ENCODE measurements at regions not wholly inside any gene's neighbourhood (a gene's known extent, or its start where the extent isn't known, plus 50 kb on each side); places are given as distances from the start of the nearest gene placed in this dataset.

- no peak for TF ChIP-seq CTCF (conservative IDR thresholded peaks at IDR 0.05)
Measured at GRCh38 chr1:222416001-222416791, 131.7 kb downstream of the HHIPL2 start.

GRCh38 chr1:222415441-222415840, 132.5 kb downstream of the HHIPL2 start:
- TF ChIP-seq CTCF (conservative IDR thresholded peaks at IDR 0.05) = no peak

More at GRCh38 chr1:222416001-222416791, 131.7 kb downstream of the HHIPL2 start:
- H3K4me3 ChIP-seq (ENCODE audit: low read length) = no peak overlapping the region
- no peaks in the 10 kb centered on the region for H3K4me1 ChIP-seq (ENCODE audit: control insufficient read depth, insufficient read depth, low read length)
- H3K36me3 ChIP-seq (ENCODE audit: control insufficient read depth, insufficient read depth, low read length) = no peaks in the 10 kb centered on the region
- no peak for DNase-seq
- no peaks in the 10 kb centered on the region for H3K36me3 Mint-ChIP-seq (ENCODE audit: low read depth)
- no peaks in the 10 kb centered on the region for H3K4me1 Mint-ChIP-seq
- no peaks in the 10 kb centered on the region for H3K9me3 ChIP-seq (ENCODE audit: control insufficient read depth, low read length)
- H3K27me3 ChIP-seq (ENCODE audit: control insufficient read depth, insufficient read depth, low read length, poor library complexity, severe bottlenecking) = peaks cover 4% of the 10 kb centered on the region
- WGBS, 2 experiments (ENCODE audit: insufficient coverage in 1 of 2, insufficient read length in 1 of 2) = 95% methylated on average over 2 of the region's 2 CpGs; no CpG with 5 or more reads in 1 of the 2 experiments
- no peak overlapping the region for H3K9ac ChIP-seq (ENCODE audit: extremely low read depth, low read length, poor library complexity, severe bottlenecking)
- no peaks in the 10 kb centered on the region for H3K9me3 Mint-ChIP-seq
- no peak overlapping the region for H3K4me3 Mint-ChIP-seq
- peaks cover 6% of the 10 kb centered on the region for H3K27me3 Mint-ChIP-seq (ENCODE audit: insufficient read depth)
- no peak overlapping the region for H3K27ac ChIP-seq (ENCODE audit: low read depth, low read length)
- no peak overlapping the region for H3K27ac Mint-ChIP-seq

GRCh38 chr1:222413991-222414549, 133.8 kb downstream of the HHIPL2 start:
- Histone ChIP-seq H3K27ac (ENCODE audit: low read depth, low read length) (no peak overlapping the region), H3K4me3 (ENCODE audit: low read length) (no peak overlapping the region), H3K9ac (ENCODE audit: extremely low read depth, low read length, poor library complexity, severe bottlenecking) (no peak overlapping the region), H3K4me1 (ENCODE audit: control insufficient read depth, insufficient read depth, low read length) (no peaks in the 10 kb centered on the region), H3K36me3 (ENCODE audit: control insufficient read depth, insufficient read depth, low read length) (no peaks in the 10 kb centered on the region), H3K27me3 (ENCODE audit: control insufficient read depth, insufficient read depth, low read length, poor library complexity, severe bottlenecking) (no peaks in the 10 kb centered on the region), H3K9me3 (ENCODE audit: control insufficient read depth, low read length) (no peaks in the 10 kb centered on the region)
- Mint-ChIP-seq H3K4me1 (no peaks in the 10 kb centered on the region), H3K9me3 (no peaks in the 10 kb centered on the region), H3K27ac (no peak overlapping the region), H3K4me3 (no peak overlapping the region), H3K36me3 (ENCODE audit: low read depth) (no peaks in the 10 kb centered on the region), H3K27me3 (ENCODE audit: insufficient read depth) (peaks cover 8% of the 10 kb centered on the region)
- WGBS, 2 experiments (ENCODE audit: insufficient coverage in 1 of 2, insufficient read length in 1 of 2) = 94 to 99% methylated on average over 2 of the region's 2 CpGs
- no peak for TF ChIP-seq CTCF (conservative IDR thresholded peaks at IDR 0.05)
- no peak for DNase-seq

More at GRCh38 chr1:222415441-222415840, 132.5 kb downstream of the HHIPL2 start:
- H3K4me3 Mint-ChIP-seq = no peak overlapping the region
- H3K9me3 Mint-ChIP-seq = no peaks in the 10 kb centered on the region
- H3K27me3 Mint-ChIP-seq (ENCODE audit: insufficient read depth) = peaks cover 4% of the 10 kb centered on the region
- Histone ChIP-seq H3K9me3 (ENCODE audit: control insufficient read depth, low read length) (no peaks in the 10 kb centered on the region), H3K27ac (ENCODE audit: low read depth, low read length) (no peak overlapping the region), H3K4me1 (ENCODE audit: control insufficient read depth, insufficient read depth, low read length) (no peaks in the 10 kb centered on the region), H3K9ac (ENCODE audit: extremely low read depth, low read length, poor library complexity, severe bottlenecking) (no peak overlapping the region), H3K4me3 (ENCODE audit: low read length) (no peak overlapping the region), H3K36me3 (ENCODE audit: control insufficient read depth, insufficient read depth, low read length) (no peaks in the 10 kb centered on the region), H3K27me3 (ENCODE audit: control insufficient read depth, insufficient read depth, low read length, poor library complexity, severe bottlenecking) (peaks cover 2% of the 10 kb centered on the region)
- no peak for DNase-seq
- H3K27ac Mint-ChIP-seq = no peak overlapping the region
- no peaks in the 10 kb centered on the region for H3K36me3 Mint-ChIP-seq (ENCODE audit: low read depth)
- 91 to 93% methylated on average over 5 of the region's 5 CpGs for WGBS, 2 experiments (ENCODE audit: insufficient coverage in 1 of 2, insufficient read length in 1 of 2)
- H3K4me1 Mint-ChIP-seq = no peaks in the 10 kb centered on the region
